CD4-positive, alpha-beta T cell treated with Interleukin-6 at 100 ng/mL for 8 hours (primary cell): ENCODE measurements at regions not wholly inside any gene's neighbourhood (a gene's known extent, or its start where the extent isn't known, plus 50 kb on each side); places are given as distances from the start of the nearest gene placed in this dataset.

Experiments used
- DNase-seq: peaks from one replicate; pipeline ENCODE4 v3.0.0-alpha.2; 2020; ENCODE audit warnings: mixed read lengths, low spot score

DNA sequence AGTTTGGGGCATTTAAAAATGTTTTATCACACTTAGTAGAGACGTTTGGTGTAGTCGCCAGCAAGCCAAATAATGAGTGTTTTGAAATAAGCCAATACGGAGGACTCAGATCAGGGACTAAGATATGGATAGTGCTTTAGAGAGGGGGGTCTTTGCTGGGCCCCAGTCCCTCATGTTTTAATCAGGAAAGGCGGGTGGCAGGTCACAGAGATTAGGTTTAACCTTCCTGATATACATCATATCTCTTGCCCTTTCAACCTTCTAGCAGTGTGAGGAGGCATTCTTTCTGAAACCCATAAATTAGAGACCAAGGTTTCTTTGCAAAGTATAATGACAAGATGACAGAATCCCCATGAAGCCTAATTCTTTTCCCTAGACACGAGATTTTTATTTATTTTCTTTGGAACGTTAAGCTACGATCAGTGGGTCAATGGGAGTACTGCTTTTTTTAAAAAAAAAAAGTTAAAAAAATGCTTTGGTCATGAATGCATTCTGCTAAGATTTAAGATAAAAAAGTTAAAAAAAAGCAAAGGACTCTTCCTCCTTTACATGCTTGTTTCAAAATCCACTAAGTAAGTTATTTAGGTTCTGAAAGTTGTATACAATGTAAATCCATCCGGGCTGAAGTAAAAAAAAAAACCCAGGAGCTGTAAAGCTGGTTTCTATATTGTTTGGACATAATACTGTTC lies 572.1 kb upstream of the SALL1 start:
- DNase-seq: no peak

DNA sequence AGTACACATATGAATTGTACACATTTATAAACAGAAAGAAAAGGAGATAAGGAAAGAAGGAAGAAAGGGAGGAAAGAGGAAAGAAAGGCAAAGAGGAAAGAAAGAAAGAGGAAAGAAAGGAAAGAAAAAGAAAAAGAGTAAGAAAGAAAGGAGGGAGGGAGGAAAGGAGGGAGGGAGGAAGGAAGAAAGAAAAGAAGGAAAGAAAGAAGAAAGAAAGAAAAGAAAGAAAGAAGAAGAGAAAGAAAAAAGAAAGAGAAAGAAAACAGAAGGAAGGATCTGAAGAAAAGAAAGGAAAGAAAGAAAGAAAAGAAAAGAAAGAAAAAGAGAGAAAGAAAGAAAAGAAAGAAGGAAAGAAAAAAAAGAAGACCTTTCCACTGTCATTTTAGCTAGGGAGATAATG lies 571.4 kb upstream of the SALL1 start:
- DNase-seq: no peak

DNA sequence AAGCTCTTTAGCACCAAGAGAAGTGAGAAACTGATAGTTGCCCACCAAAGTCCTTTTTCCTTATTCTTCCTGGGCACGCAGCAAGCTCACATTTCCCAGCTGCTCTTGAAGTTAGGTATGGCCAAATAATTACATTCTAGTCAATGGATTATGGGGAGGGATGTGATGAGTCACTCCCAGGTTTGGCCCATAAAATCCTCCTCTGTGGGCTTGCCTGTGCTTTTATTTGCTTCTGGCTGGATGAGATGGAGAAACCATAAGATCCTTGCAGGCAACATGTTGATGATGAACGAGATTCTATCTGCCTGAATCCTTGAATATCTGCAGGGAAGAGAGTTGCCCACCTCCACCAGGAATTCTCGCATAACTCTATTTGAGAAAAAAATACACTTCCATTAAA lies 568.3 kb upstream of the SALL1 start:
- DNase-seq: no peak

DNA sequence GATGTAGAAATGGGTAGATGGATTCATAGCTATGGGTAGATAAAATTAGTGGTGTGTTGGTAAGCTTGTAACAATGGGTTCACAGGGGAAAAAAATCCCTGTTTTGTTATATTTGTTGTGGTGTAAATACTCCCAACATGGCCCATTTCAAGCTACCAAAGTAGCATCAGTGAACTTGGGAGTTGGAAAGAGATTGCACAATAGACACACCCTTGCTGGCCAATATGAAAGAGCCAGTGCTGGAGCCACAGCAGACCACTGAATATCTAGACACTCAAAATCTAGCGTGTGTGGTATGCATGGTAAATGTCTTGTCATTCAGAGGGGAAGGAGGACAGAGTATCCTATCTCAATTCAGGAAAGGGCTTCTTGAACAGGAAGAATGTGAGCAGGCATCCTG lies 565.1 kb upstream of the SALL1 start:
- no peak for DNase-seq

DNA sequence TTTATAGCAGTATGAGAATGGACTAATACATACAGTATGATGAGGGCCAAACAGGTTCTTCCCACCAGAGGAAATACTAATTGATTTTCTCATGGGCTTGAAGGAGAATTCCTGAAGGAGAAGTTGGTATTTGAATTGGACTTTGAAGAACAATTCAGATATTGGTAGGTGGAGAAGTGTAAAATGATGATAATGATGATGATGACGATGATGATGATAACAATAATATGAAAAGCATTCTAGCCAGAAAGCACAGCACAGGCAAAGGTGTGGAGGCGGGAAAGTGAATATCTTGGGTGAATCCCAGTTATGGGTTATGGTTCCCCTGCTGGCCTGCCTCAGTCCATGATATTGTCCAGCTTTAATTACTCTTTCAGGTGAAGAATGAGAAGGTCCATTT lies 562.4 kb upstream of the SALL1 start:
- no peak for DNase-seq

GRCh38 chr16:51710905-51711563 lies 560.0 kb upstream of the SALL1 start:
- DNase-seq: no peak

GRCh38 chr16:51710186-51710585 lies 559.1 kb upstream of the SALL1 start:
- no peak for DNase-seq

DNA sequence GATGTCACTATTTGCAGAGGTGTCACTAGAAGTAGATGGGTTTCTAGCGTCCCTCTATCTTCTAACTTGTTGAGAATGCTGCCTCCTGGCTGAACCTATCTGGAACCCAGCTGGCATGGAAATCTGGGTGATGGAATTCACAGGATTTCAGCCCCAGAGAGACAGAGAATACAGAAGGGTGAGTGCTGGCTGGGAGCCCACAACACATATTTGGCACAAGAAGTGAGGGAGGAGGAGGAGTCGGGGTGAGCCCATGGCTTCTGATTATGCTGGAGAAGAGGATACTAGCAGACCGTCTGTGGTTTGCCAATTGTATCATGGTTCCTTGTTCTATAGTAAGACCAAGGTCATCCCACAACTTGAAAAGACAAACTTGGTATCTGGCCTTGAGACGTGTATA lies 557.8 kb upstream of the SALL1 start:
- no peak for DNase-seq

DNA sequence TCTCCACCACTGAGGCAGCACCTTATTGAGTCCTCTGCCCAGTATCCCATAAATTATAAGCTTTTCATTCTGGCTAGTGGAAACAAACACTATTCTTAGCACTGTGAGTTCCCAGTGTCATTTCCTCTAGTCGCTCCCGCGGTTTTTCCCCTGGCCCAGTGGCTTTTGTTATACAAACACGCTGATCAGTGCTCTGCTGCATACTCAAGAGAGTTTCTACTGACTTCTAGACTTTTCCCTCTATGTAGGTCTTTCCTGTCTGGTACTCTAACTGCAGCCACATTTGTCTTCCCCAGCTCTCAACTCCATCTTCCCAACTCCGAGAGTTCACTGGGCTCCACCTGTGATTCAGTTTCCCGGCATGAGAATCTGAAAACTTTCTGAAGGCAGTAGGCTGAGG lies 556.6 kb upstream of the SALL1 start:
- DNase-seq: no peak

GRCh38 chr16:51705142-51705541 lies 554.1 kb upstream of the SALL1 start:
- DNase-seq: no peak

DNA sequence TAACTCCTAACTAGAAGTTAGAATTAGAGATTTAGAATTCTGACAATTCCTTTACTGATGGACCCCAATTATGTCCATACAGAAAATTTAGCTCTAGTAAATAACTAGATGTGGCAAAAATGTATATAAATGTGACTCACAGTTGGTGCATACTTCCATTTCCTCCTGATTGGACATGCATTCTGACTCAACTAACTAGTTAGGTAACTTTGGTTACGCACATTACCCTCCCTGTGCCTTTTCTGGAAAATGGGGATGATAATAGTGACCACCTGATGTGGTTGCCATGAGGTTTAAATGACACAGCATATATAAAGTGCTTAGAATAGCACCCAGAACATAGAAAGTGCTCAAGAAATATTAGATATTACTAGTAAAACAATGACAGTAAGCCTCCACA lies 550.0 kb upstream of the SALL1 start:
- DNase-seq: no peak

- DNase-seq: no peak
These were observed 548.8 kb upstream of the SALL1 start for GRCh38 chr16:51699686-51700396.

GRCh38 chr16:51698647-51699046 lies 547.6 kb upstream of the SALL1 start:
- no peak for DNase-seq

DNA sequence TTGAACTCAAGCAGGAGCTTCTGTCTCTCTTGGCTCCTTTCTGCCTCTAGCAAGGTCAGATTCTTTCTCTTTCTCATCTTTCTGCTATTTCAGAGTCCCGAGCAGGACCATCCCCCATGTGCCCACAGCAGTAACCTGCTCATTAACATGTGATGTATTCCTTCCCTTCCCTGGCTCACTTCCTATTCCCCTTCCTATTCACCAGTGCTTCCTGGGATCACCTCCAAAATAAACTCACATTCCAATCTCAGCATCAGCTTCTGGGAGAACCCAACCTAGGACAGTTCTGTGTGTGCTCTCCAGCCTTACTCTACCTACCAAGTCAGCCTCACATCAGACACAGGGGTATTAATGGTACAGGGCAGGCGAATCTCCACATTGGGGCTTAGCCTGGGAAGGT lies 546.4 kb upstream of the SALL1 start:
- DNase-seq: no peak

DNA sequence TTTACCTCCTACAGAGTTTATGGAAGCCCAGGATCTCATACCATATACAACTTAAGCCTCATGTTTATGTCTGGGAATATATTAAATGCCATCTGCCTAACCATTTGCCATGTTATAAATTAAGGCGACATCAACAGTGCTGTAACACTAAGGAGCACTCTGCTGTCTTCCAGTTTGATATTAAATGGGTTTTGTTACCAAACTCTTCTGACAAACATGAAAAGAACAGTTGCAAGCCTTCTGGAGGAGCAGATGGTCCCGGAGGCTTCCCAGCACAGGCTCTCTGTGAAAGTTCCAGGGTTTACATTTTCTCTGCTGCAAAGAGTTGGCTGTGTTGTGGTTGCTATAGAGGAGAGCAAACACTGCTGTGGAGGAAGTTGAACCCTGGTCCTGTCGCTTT lies 545.3 kb upstream of the SALL1 start:
- DNase-seq: no peak

GRCh38 chr16:51691109-51691508 lies 540.0 kb upstream of the SALL1 start:
- DNase-seq: no peak

- no peak for DNase-seq
These were observed 534.4 kb upstream of the SALL1 start for GRCh38 chr16:51685498-51685897.

GRCh38 chr16:51683882-51684281 lies 532.8 kb upstream of the SALL1 start:
- no peak for DNase-seq

- DNase-seq: no peak
These were observed 531.8 kb upstream of the SALL1 start for GRCh38 chr16:51682905-51683304.

GRCh38 chr16:51674615-51675014 lies 523.5 kb upstream of the SALL1 start:
- no peak for DNase-seq

DNA sequence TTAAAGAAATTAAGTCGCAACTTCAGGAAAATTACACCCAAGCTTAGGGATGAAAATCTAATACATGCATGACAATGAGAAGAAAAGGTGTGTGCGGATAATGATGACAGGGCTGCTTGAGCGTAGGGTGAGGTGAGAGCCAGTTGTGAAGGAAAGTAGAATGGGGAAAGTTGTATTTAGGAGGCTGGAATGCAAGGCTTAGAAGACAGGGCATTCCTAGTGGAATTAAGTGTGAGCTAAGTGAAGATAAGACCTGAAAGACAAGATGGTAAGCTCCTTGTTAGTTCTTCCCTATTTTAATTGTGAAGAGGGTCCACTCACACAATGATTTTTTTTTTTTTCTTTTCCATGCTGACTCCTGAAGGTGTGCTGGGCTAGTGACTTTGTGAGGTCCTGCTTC lies 519.5 kb upstream of the SALL1 start:
- no peak for DNase-seq

GRCh38 chr16:51666821-51667220 lies 515.8 kb upstream of the SALL1 start:
- no peak for DNase-seq

DNA sequence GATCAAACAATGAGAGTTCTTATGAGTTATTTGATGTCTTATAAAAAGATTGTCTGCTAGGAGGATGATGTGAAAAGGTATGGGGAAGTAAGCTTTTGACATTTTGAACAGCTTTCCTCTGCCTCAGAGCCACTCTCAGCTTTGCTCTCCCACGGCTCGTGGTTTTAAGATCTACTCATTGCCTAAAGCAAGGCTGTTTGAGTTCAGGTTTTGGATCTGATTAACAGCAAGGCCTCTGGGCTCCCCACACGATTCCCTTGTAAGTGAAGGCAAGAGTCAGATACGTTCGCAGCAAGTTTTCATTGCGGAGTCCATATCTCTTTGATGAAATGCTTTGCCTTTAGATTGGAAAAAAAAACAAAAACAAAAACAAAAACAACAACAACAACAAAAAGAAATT lies 515.0 kb upstream of the SALL1 start:
- DNase-seq: no peak
